GM23248 (cell line): ENCODE measurements at regions not wholly inside any gene's neighbourhood (a gene's known extent, or its start where the extent isn't known, plus 50 kb on each side); places are given as distances from the start of the nearest gene placed in this dataset.

Experiments used
- EZH2 ChIP-seq: fragments of 200-600 bp; sonication (generic); IDR thresholded peaks from 2 replicates; pipeline ENCODE4 v1.6.1; 2018; ENCODE audit warnings: antibody characterized with exemption, mild to moderate bottlenecking; ENCODE audit not compliant: insufficient read depth, poor library complexity, severe bottlenecking
- EZH2phosphoT487 ChIP-seq: fragments of 200-600 bp; sonication (generic); IDR thresholded peaks from 2 replicates; pipeline ENCODE4 v1.6.1; 2018; ENCODE audit warnings: antibody characterized with exemption, moderate library complexity, mild to moderate bottlenecking, low read depth; ENCODE audit not compliant: insufficient read depth

- TF ChIP-seq EZH2 (no peak), EZH2phosphoT487 (no peak)
These were observed 111.4 kb upstream of the TAC1 start for GRCh38 chr7:97620495-97620894.
